Activated naive CD4-positive, alpha-beta T cell treated with anti-CD3 and anti-CD28 coated beads, Interleukin-2, amount 50 U/mL, for 24 hours (primary cell): ENCODE measurements at regions not wholly inside any gene's neighbourhood (a gene's known extent, or its start where the extent isn't known, plus 50 kb on each side); places are given as distances from the start of the nearest gene placed in this dataset.
"Not testable (repeated sequence)": the region's sequence is repeated elsewhere in the genome, so short reads cannot be mapped to it uniquely, and the experiment has no call there.

Experiments used
- H3K27ac Mint-ChIP-seq: one replicate; pipeline ENCODE4 v1.8.0; 2021; ENCODE audit warnings: mild to moderate bottlenecking, mixed read lengths
- H3K27me3 Mint-ChIP-seq: one replicate; pipeline ENCODE4 v1.8.0; 2021; ENCODE audit warnings: mixed read lengths
- H3K36me3 Mint-ChIP-seq: one replicate; pipeline ENCODE4 v1.8.0; 2021; ENCODE audit warnings: mixed read lengths
- H3K4me1 Mint-ChIP-seq: one replicate; pipeline ENCODE4 v1.8.0; 2021; ENCODE audit warnings: mixed read lengths
- H3K4me3 Mint-ChIP-seq: one replicate; pipeline ENCODE4 v1.8.0; 2021; ENCODE audit warnings: mild to moderate bottlenecking, mixed read lengths
- H3K9me3 Mint-ChIP-seq: one replicate; pipeline ENCODE4 v1.8.0; 2021; ENCODE audit warnings: mixed read lengths

DNA sequence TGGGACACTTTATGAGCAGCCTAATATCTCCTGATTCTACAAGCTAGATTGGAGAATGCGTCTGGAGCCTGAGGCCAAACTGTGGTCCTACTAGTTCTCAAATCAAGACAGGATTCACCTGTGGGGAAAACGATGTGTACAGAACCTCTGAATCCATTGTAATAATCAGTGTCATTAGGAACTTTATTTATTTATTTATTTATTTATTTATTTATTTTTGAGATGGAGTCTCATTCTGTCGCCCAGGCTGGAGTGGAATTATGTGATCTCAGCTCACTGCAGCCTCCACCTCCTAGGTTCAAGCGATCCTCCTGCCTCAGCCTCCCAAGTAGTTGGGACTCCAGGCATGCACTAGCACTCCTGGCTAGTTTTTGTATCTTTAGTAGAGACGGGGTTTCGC, 52.6 kb upstream of the KIF26B start:
- not testable (repeated sequence) for H3K27ac Mint-ChIP-seq, H3K27me3 Mint-ChIP-seq, H3K9me3 Mint-ChIP-seq, H3K36me3 Mint-ChIP-seq, H3K4me1 Mint-ChIP-seq, H3K4me3 Mint-ChIP-seq

- no peak overlapping the region for H3K27ac Mint-ChIP-seq
- no peaks in the 10 kb centered on the region for H3K27me3 Mint-ChIP-seq
- H3K4me1 Mint-ChIP-seq, result no peaks in the 10 kb centered on the region
- no peaks in the 10 kb centered on the region for H3K9me3 Mint-ChIP-seq
- H3K4me3 Mint-ChIP-seq, result no peak overlapping the region
- H3K36me3 Mint-ChIP-seq, result no peaks in the 10 kb centered on the region
These were observed 55.4 kb upstream of the KIF26B start for GRCh38 chr1:245099401-245099800.

DNA sequence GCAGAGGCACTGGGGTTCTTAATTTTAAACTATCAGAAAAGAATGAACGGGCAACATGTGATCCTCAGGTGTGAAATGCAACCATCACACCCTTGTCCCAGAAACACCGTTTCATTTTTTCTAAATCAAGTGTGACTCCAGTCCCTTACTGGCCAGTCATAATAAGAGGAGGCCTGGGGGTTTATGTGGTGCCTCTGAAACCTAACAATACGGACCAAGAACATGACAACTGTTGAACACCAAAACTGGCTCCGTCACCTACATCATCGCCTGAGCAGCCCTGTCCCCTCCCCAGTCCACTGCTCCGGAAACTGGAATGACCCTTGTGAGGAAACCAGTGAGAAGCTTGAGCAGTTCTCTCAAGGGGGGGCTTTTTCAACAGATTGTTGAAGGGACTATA, 55.9 kb upstream of the KIF26B start:
- Mint-ChIP-seq H3K4me1 (no peaks in the 10 kb centered on the region), H3K4me3 (no peak overlapping the region), H3K36me3 (no peaks in the 10 kb centered on the region), H3K27ac (no peak overlapping the region), H3K27me3 (no peaks in the 10 kb centered on the region), H3K9me3 (no peaks in the 10 kb centered on the region)

GRCh38 chr1:245096311-245097066, 58.3 kb upstream of the KIF26B start:
- Mint-ChIP-seq H3K27me3 (no peaks in the 10 kb centered on the region), H3K4me1 (no peaks in the 10 kb centered on the region), H3K36me3 (no peaks in the 10 kb centered on the region), H3K4me3 (no peak overlapping the region), H3K9me3 (no peaks in the 10 kb centered on the region), H3K27ac (no peak overlapping the region)

- Mint-ChIP-seq H3K9me3 (no peaks in the 10 kb centered on the region), H3K36me3 (no peaks in the 10 kb centered on the region), H3K27me3 (no peaks in the 10 kb centered on the region), H3K4me1 (no peaks in the 10 kb centered on the region), H3K27ac (no peak overlapping the region), H3K4me3 (no peak overlapping the region)
These were observed 58.9 kb upstream of the KIF26B start for GRCh38 chr1:245095903-245096302.

DNA sequence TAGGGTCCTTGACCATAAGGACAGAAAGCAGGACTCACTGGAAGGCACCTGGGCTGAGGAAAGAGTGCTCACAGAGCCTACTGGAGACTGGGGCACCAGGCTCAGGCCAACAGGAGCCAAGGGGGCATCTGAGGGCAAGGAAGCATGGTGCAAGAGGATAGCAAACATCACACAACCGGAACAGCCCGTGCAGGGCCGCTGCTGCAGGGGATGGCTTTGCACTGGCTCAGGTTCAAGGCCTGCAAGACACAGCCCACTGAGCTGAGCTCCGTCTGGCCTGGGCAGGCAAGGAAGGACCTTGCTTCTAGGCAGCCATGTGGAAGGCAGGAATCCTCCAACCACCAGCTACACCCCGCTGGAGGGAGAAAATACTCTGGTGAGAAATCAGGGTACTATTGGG, 59.8 kb upstream of the KIF26B start:
- Mint-ChIP-seq H3K27ac (no peak overlapping the region), H3K27me3 (no peaks in the 10 kb centered on the region), H3K4me3 (no peak overlapping the region), H3K9me3 (no peaks in the 10 kb centered on the region), H3K36me3 (no peaks in the 10 kb centered on the region), H3K4me1 (no peaks in the 10 kb centered on the region)

DNA sequence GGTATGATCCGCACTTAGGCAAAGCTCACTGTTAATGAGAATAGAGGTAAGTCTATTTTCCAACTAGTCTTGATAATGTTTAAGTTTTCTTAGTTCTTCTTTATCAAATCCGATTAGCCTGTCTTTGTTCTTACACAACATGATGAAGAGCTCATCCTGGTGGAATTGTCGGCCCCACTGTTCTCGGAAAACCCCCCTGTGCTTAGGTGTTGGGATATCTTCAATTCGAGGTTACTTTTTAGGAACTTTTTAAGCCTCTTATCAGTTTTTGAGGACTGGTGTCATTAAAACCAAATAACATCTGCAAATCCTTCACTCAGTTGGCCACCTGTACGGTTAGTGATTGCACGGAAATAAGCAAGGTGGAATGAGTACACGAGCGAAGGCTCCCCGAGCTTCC, 60.7 kb upstream of the KIF26B start:
- no peaks in the 10 kb centered on the region for H3K9me3 Mint-ChIP-seq
- no peaks in the 10 kb centered on the region for H3K36me3 Mint-ChIP-seq
- no peak overlapping the region for H3K27ac Mint-ChIP-seq

GRCh38 chr1:245092638-245092976, 62.2 kb upstream of the KIF26B start:
- H3K4me3 Mint-ChIP-seq, result no peak overlapping the region
- H3K27me3 Mint-ChIP-seq, result no peaks in the 10 kb centered on the region
- no peak overlapping the region for H3K27ac Mint-ChIP-seq
- no peaks in the 10 kb centered on the region for H3K4me1 Mint-ChIP-seq
- H3K36me3 Mint-ChIP-seq, result no peaks in the 10 kb centered on the region
- no peaks in the 10 kb centered on the region for H3K9me3 Mint-ChIP-seq

More for the DNA sequence above, 60.7 kb upstream of the KIF26B start:
- H3K27me3 Mint-ChIP-seq, result no peaks in the 10 kb centered on the region
- H3K4me1 Mint-ChIP-seq, result no peaks in the 10 kb centered on the region
- H3K4me3 Mint-ChIP-seq, result no peak overlapping the region

DNA sequence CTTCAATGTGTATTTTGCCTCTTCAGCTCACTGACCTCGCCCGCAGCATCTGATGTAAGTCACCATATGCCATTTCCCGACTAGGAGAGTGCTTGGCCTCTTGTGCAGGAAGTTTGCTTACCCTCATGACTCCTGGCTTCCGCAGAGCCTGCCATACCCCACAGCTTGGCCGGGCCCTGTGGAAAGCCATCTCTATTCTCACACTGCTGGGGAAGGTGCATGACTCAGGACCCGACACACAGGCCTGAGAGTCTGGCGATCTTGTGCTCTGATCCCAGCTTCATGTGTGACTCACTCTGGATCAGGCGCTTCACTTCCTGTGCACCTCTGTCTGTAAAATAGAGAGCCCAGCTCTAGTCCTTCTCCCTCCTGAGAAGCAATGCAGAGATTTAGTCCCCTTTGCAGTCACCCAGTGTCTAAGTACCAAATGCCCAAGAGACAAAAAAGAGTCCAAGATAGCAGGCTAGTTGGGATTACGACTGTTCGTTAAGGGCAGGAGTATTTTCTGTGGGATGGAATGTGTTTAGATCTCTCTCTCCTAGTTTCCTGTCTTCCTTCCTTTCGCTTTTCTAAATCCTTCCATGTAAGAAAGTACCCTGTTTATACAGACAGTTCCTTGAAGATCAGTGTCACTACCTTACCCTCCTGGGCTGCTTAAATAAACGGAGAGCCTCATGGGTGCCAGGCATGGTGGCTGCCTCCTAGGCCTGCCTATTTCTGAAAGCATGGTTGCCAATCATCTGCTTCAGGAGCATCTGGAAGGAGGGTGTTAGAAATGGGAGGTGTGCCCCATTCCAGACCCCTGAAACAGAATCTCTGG, 62.8 kb upstream of the KIF26B start:
- Mint-ChIP-seq H3K4me1 (no peaks in the 10 kb centered on the region), H3K27me3 (no peaks in the 10 kb centered on the region), H3K36me3 (no peaks in the 10 kb centered on the region), H3K27ac (no peak overlapping the region), H3K9me3 (no peaks in the 10 kb centered on the region), H3K4me3 (no peak overlapping the region)

DNA sequence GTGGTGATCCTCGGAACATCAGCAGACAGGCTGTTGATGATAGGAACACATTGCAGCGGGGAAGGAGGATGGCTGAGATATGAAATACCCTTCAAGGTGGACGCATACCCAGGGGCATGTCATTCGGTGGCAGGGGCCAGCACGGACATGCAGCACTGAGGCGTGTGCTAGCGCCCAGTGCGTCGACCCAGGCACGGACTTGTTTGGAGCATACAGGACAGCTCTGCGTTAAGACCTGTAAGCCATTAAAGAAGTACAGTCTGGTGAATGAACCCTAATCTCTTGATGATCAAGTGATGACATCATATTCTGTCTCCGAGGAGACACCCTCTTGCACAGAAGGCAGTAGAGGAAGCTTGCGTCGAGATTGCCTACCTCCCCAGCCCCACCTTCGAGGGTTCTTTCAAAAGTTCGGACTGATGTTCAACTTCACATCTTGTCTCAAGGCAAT, 63.6 kb upstream of the KIF26B start:
- Mint-ChIP-seq H3K4me1 (no peaks in the 10 kb centered on the region), H3K27me3 (no peaks in the 10 kb centered on the region), H3K36me3 (no peaks in the 10 kb centered on the region), H3K9me3 (no peaks in the 10 kb centered on the region), H3K4me3 (no peak overlapping the region), H3K27ac (no peak overlapping the region)

- no peaks in the 10 kb centered on the region for H3K9me3 Mint-ChIP-seq
- H3K27ac Mint-ChIP-seq, result no peak overlapping the region
- H3K27me3 Mint-ChIP-seq, result no peaks in the 10 kb centered on the region
- no peak overlapping the region for H3K4me3 Mint-ChIP-seq
- no peaks in the 10 kb centered on the region for H3K36me3 Mint-ChIP-seq
- no peaks in the 10 kb centered on the region for H3K4me1 Mint-ChIP-seq
These were observed 64.2 kb upstream of the KIF26B start for GRCh38 chr1:245090491-245091090.

DNA sequence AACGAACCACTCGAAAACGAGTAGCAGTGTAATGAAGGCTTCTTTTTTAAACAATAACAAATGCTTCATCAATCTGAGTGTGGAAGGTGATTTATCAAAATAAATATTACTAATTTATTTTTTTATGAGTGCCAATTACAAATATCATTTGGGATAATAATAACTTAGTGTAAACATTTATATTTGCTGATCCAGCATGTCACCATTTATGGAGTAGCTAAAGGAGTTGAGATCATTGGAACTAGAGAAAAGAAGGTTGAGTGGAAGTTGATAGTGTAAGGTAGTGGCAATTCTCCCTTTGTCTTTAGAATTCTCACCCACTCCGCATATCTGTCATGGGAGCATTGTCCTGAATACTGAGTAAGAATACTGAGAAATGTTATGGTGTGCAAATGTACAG, 67.1 kb upstream of the KIF26B start:
- Mint-ChIP-seq H3K4me3 (no peak overlapping the region), H3K9me3 (no peaks in the 10 kb centered on the region), H3K27ac (no peak overlapping the region), H3K4me1 (no peaks in the 10 kb centered on the region), H3K27me3 (no peaks in the 10 kb centered on the region), H3K36me3 (no peaks in the 10 kb centered on the region)

- Mint-ChIP-seq H3K9me3 (no peaks in the 10 kb centered on the region), H3K27ac (no peak overlapping the region), H3K27me3 (no peaks in the 10 kb centered on the region), H3K4me3 (no peak overlapping the region), H3K4me1 (no peaks in the 10 kb centered on the region), H3K36me3 (no peaks in the 10 kb centered on the region)
These were observed 68.3 kb upstream of the KIF26B start for GRCh38 chr1:245086389-245086969.

DNA sequence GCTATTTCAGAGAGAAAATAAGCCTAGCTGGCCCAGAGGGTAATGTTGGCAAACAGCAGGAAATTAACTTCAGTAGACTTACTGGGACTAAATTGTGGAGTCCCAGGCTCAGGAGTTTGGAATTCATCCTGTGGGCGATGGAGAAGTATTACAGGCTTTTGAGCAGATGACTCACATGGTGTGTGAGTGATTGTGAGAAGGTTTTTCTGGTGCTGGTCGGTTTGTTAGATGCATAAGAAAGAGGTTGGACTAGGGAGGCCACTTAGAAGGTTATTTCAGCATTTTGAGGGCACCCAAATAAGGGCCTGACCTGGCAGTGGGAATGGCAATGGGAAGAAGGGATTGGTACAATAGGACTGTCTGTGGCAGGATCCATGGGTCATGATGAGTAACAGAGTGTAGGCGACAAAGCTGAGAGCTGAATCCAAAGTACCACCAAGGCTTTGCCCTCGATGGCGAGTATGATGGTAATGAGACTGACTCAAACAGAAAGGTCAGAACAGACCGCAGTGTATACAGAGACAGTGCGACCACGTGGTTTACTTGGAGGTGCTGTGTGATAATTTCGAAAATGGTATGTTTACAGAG, 69.2 kb upstream of the KIF26B start:
- no peak overlapping the region for H3K27ac Mint-ChIP-seq
- H3K27me3 Mint-ChIP-seq, result no peaks in the 10 kb centered on the region
- no peak overlapping the region for H3K4me3 Mint-ChIP-seq
- no peaks in the 10 kb centered on the region for H3K36me3 Mint-ChIP-seq
- H3K4me1 Mint-ChIP-seq, result no peaks in the 10 kb centered on the region
- H3K9me3 Mint-ChIP-seq, result no peaks in the 10 kb centered on the region

DNA sequence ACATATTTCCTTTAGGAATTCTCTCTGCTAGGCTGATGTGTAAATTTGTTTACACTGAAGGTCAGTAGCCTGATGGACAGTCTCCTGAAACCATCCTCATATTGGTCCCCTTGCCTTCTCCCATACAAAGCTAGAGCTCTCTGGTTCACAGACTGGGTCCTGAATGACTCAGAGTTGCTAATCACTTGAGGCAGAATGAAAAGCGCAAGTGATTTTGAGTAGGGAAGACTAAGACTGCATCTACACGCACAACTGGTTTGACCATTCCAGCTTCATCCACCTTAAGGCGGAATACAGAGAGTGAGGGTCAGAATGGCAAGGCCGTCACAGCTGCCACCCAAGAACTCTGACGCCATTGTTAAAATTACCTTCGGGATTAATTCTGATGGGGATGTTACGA, 70.2 kb upstream of the KIF26B start:
- H3K4me3 Mint-ChIP-seq, result no peak overlapping the region
- H3K36me3 Mint-ChIP-seq, result no peaks in the 10 kb centered on the region
- H3K9me3 Mint-ChIP-seq, result no peaks in the 10 kb centered on the region
- H3K4me1 Mint-ChIP-seq, result no peaks in the 10 kb centered on the region
- no peak overlapping the region for H3K27ac Mint-ChIP-seq
- no peaks in the 10 kb centered on the region for H3K27me3 Mint-ChIP-seq
